Mesenchymal stem cell (in vitro differentiated cells and primary cell): ENCODE measurements at regions not wholly inside any gene's neighbourhood (a gene's known extent, or its start where the extent isn't known, plus 50 kb on each side); places are given as distances from the start of the nearest gene placed in this dataset.

Experiments
- DNase-seq: peaks from one replicate; pipeline ENCODE4 v3.0.0-alpha.2; 2013
- H2AFZ ChIP-seq: one replicate; pipeline ENCODE4 v1.6.1; 2013; ENCODE audit warnings: low read depth, mild to moderate bottlenecking, control low read depth, inconsistent platforms, low read length, moderate library complexity
- H2AK5ac ChIP-seq: 2 replicates; pipeline ENCODE4 v1.6.1; 2013; ENCODE audit warnings: low read length, moderate library complexity, mild to moderate bottlenecking, inconsistent platforms; ENCODE audit not compliant: severe bottlenecking
- H2BK120ac ChIP-seq: one replicate; pipeline ENCODE4 v1.6.1; 2013; ENCODE audit warnings: low read depth, mild to moderate bottlenecking, inconsistent platforms, low read length, moderate library complexity
- H2BK12ac ChIP-seq, 2 experiments: one replicate each; pipeline ENCODE4 v1.6.1; 2013; ENCODE audit warnings: inconsistent platforms in 2 of 2, low read length in 2 of 2, mild to moderate bottlenecking in 2 of 2, moderate library complexity in 2 of 2, control low read depth in 1 of 2
- H2BK15ac ChIP-seq: one replicate; pipeline ENCODE4 v1.6.1; 2013; ENCODE audit warnings: mild to moderate bottlenecking, low read depth, inconsistent platforms; ENCODE audit not compliant: poor library complexity, severe bottlenecking
- H2BK5ac ChIP-seq: 2 replicates; pipeline ENCODE4 v1.6.1; 2013; ENCODE audit warnings: low read depth, mild to moderate bottlenecking, low read length, control low read depth, inconsistent platforms; ENCODE audit not compliant: poor library complexity, severe bottlenecking
- H3K14ac ChIP-seq, 2 experiments: one replicate each; pipeline ENCODE4 v1.6.1; 2013; ENCODE audit warnings: inconsistent platforms in 2 of 2, low read length in 2 of 2, control low read depth in 1 of 2, mild to moderate bottlenecking in 1 of 2, moderate library complexity in 1 of 2
- H3K18ac ChIP-seq, 2 experiments: one replicate each; pipeline ENCODE4 v1.6.1; 2013; ENCODE audit warnings: inconsistent platforms in 2 of 2, low read length in 2 of 2, control low read depth in 1 of 2, low read depth in 1 of 2, mild to moderate bottlenecking in 1 of 2
- H3K23ac ChIP-seq, 2 experiments: one replicate each; pipeline ENCODE4 v1.6.1; 2013; ENCODE audit warnings: inconsistent platforms in 2 of 2, low read length in 2 of 2, mild to moderate bottlenecking in 2 of 2, moderate library complexity in 2 of 2, control low read depth in 1 of 2
- H3K27ac ChIP-seq: 2 replicates; pipeline ENCODE4 v1.5.1; 2013; ENCODE audit warnings: mild to moderate bottlenecking, moderate library complexity, low read length, control low read depth, inconsistent platforms; ENCODE audit not compliant: poor library complexity, severe bottlenecking
- H3K27me3 ChIP-seq, 2 experiments: 2 replicates each; pipeline versions ENCODE4 v1.6.1 to v1.7.0; 2013; ENCODE audit warnings: low read length in 2 of 2, mild to moderate bottlenecking in 2 of 2, moderate library complexity in 2 of 2, control low read depth in 1 of 2, inconsistent platforms in 1 of 2; ENCODE audit not compliant: control insufficient read depth in 1 of 2, insufficient read depth in 1 of 2
- H3K36me3 ChIP-seq, 2 experiments: 2 replicates each; pipeline versions ENCODE4 v1.6.1 to v1.7.0; 2013; ENCODE audit warnings: low read length in 2 of 2, control low read depth in 1 of 2, inconsistent platforms in 1 of 2, low read depth in 1 of 2, mild to moderate bottlenecking in 1 of 2; ENCODE audit not compliant: insufficient read depth in 2 of 2, control insufficient read depth in 1 of 2
- H3K4ac ChIP-seq, 2 experiments: one replicate each; pipeline ENCODE4 v1.6.1; 2013; ENCODE audit warnings: inconsistent platforms in 2 of 2, low read length in 2 of 2, mild to moderate bottlenecking in 2 of 2, moderate library complexity in 2 of 2, control low read depth in 1 of 2, low read depth in 1 of 2
- H3K4me1 ChIP-seq: 2 replicates; pipeline ENCODE4 v1.6.1; 2013; ENCODE audit warnings: low read depth, low read length, control low read depth; ENCODE audit not compliant: control insufficient read depth, insufficient read depth
- H3K4me2 ChIP-seq: 2 replicates; pipeline ENCODE4 v1.6.1; 2013; ENCODE audit warnings: low read length, mild to moderate bottlenecking, inconsistent platforms; ENCODE audit not compliant: poor library complexity, severe bottlenecking
- H3K4me3 ChIP-seq, 2 experiments: 2 replicates each; pipeline versions ENCODE4 v1.5.1 to v1.7.0; 2013; ENCODE audit warnings: low read length in 2 of 2, mild to moderate bottlenecking in 2 of 2, control low read depth in 1 of 2, low read depth in 1 of 2; ENCODE audit not compliant: insufficient read depth in 1 of 2
- H3K79me1 ChIP-seq: replicated peaks from 2 replicates; pipeline ENCODE4 v1.6.1; 2013; ENCODE audit warnings: mild to moderate bottlenecking, control low read depth, low read length, inconsistent platforms; ENCODE audit not compliant: poor library complexity, severe bottlenecking
- H3K9ac ChIP-seq: 2 replicates; pipeline ENCODE4 v1.7.0; 2013; ENCODE audit warnings: mild to moderate bottlenecking, low read length, moderate library complexity
- H3K9me3 ChIP-seq: 2 replicates; pipeline ENCODE4 v1.7.0; 2013; ENCODE audit warnings: mild to moderate bottlenecking, low read length; ENCODE audit not compliant: control insufficient read depth
- H4K8ac ChIP-seq: one replicate; pipeline ENCODE4 v1.6.1; 2013; ENCODE audit warnings: inconsistent platforms, mild to moderate bottlenecking, low read length, moderate library complexity
- H4K91ac ChIP-seq: one replicate; pipeline ENCODE4 v1.6.1; 2013; ENCODE audit warnings: mild to moderate bottlenecking, low read length, inconsistent platforms
- WGBS: methylation state at CpG from one replicate; pipeline ENCODE4 v1.1.7; 2013; ENCODE audit warnings: mixed read lengths; 5-methylcytosine and 5-hydroxymethylcytosine counted together

DNA sequence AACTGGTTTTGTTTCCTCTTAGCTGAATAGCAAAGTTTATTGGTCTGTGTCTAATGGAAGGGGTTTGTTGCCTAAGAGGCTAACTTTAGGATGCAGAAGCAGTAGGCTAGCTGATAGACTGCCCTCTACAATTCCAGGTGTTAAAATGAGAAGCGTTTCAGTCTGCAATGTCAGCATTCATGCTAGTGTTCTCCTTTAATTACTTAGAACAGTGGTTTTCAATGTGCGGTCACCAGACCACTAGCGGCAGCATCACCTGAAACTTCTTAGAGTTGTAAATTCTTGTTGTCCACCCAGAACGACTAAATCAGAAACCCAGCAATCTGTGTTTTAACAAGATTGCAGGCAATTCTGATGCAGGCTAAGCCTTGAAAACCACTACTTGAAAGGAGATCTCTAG is 392.9 kb downstream of the IPMK start:
- Histone ChIP-seq H4K8ac (no peak overlapping the region), H2AK5ac (no peak overlapping the region), H3K18ac (no peak overlapping the region), H2BK5ac (no peak overlapping the region), H4K91ac (no peak overlapping the region), H3K27ac (no peak overlapping the region), H3K36me3 (no peaks in the 10 kb centered on the region), H3K9ac (no peak overlapping the region), H3K27me3 (no peaks in the 10 kb centered on the region), H2BK120ac (no peak overlapping the region), H2AFZ (no peak overlapping the region), H3K4me2 (no peak overlapping the region), H2BK12ac (no peak overlapping the region), H3K4me3 (no peak overlapping the region), H3K4ac (no peak overlapping the region), H3K23ac (no peak overlapping the region), H3K9me3 (no peaks in the 10 kb centered on the region), H3K14ac (no peak overlapping the region), H3K4me1 (no peaks in the 10 kb centered on the region), H2BK15ac (no peak overlapping the region), H3K79me1 (no peaks in the 10 kb centered on the region)
- WGBS = 96% methylated on average over 4 of the region's 4 CpGs
- DNase-seq = no peak

DNA sequence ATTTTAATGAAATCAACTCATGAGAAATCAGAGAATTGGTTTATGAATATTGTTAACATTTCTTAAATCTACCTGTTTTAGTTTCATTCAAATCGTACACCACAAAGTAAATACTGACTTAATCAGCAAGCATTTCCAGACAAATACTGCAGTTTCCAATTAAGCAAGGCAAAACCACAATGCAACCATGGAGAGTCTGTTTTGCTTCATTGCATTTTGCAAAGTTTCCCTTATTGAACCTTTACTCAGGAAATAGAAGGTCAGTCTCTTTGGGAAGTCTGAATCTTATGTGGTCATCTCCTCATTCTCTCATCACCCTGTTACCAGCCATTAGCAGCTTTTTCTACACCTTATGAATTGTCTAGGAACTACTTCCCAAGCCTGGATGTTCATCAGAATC is 400.5 kb downstream of the IPMK start:
- peaks cover 0 to 21% of the 10 kb centered on the region in 2 experiments for H3K27me3 ChIP-seq
- no peaks in the 10 kb centered on the region for H3K36me3 ChIP-seq
- no peak overlapping the region for H2AFZ ChIP-seq
- no peak overlapping the region for H3K18ac ChIP-seq
- H3K27ac ChIP-seq = no peak overlapping the region
- H2BK120ac ChIP-seq = no peak overlapping the region
- H3K9ac ChIP-seq = no peak overlapping the region
- no peak overlapping the region for H4K8ac ChIP-seq
- H3K4me1 ChIP-seq = no peaks in the 10 kb centered on the region
- no peak overlapping the region for H3K14ac ChIP-seq
- H3K9me3 ChIP-seq = no peaks in the 10 kb centered on the region
- H2BK12ac ChIP-seq = no peak overlapping the region
- H2BK5ac ChIP-seq = no peak overlapping the region
- no peak overlapping the region for H3K4me3 ChIP-seq
- no peak for DNase-seq
- H3K4ac ChIP-seq = no peak overlapping the region
- H2AK5ac ChIP-seq = no peak overlapping the region
- 93% methylated on average over 1 of the region's 1 CpG for WGBS
- H3K4me2 ChIP-seq = no peak overlapping the region
- H3K23ac ChIP-seq = no peak overlapping the region
- no peak overlapping the region for H2BK15ac ChIP-seq
- no peak overlapping the region for H4K91ac ChIP-seq
- no peaks in the 10 kb centered on the region for H3K79me1 ChIP-seq

DNA sequence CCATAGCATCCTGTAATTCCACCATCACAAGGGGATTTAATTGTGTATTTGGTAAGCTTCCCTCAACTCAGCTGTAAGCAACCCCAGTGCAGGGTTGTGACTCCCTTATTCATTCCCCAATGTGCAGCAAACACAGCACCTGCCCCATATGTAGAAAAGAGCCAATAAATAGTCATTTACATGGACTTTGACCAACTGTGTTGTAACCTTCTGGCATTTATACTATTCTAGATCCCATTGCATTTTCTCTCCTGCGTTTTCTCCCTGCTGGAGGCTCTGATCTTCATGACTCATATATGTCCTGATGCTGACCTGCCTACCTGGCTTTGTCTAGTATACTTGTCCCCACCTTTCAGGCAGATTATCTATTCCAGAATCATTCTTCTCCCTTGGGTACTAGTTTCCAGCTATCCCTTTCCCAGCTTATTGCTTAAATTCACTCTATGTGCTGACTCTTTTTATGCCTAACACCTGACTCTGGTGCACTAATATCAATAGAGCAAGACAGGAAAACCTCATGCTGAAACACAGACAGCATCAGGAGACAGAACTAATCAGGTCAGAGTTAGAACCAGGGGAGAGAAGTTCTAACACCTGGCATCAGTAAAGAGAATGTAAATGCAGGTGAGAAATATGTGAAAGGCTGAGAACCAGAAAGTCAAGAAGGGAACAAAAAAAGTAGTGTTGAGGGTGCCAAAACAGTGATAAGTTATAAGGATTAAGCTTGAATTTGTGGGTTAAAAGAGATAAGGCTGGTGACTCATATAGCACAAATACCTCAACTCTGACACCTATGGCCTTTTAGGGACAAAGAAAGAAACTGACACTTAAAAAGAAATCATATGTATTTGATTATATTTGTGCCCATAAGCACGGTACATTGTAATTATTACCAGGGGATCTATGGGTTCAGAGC is 402.7 kb downstream of the IPMK start:
- H2BK15ac ChIP-seq = no peak overlapping the region
- no peaks in the 10 kb centered on the region for H3K36me3 ChIP-seq
- H3K23ac ChIP-seq = no peak overlapping the region
- H2BK5ac ChIP-seq = no peak overlapping the region
- H4K8ac ChIP-seq = no peak overlapping the region
- no peaks in the 10 kb centered on the region for H3K79me1 ChIP-seq
- H3K4ac ChIP-seq = no peak overlapping the region
- no peak overlapping the region for H3K14ac ChIP-seq
- no peak overlapping the region for H2AFZ ChIP-seq
- peaks cover 0 to 21% of the 10 kb centered on the region in 2 experiments for H3K27me3 ChIP-seq
- no peak overlapping the region for H2AK5ac ChIP-seq
- DNase-seq = no peak
- no peak overlapping the region for H3K4me2 ChIP-seq
- no peak overlapping the region for H3K9ac ChIP-seq
- H2BK12ac ChIP-seq = no peak overlapping the region
- no peak overlapping the region for H2BK120ac ChIP-seq
- no peak overlapping the region for H3K27ac ChIP-seq
- no peaks in the 10 kb centered on the region for H3K9me3 ChIP-seq
- H3K4me3 ChIP-seq = no peak overlapping the region
- H3K4me1 ChIP-seq = no peaks in the 10 kb centered on the region
- WGBS = 32% methylated on average over 2 of the region's 2 CpGs
- H3K18ac ChIP-seq = no peak overlapping the region
- H4K91ac ChIP-seq = no peak overlapping the region

DNA sequence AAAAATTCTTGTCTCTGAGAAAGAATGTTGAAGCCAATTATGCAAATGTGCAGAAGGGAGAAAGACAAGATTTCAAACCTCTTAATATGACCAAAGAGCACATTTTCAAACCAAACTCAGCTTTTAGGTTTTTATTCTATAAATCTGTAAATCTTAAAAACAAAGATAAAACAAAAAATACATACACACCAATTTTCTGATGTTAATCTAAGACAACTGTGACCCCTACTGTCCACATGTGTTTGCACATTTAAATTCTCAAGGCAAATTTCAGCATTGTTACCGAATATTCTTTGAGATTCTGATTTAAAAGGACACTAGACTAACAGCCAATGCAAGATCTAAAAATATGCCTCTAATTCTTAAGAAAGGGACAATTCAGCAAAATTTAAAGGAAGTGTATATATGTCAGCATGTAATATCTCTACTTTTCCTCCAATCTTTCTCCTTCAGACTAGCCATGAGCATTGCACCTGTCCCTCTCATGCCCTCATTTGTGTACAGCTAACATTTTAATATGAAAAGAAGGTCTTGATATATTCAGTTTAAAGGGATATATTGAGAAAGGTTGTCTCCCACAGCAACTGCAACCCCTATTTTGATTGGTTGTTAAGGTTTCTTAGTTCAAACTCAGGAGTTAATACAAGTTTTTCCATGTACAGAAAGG is 417.9 kb downstream of the IPMK start:
- Histone ChIP-seq H3K9ac (no peak overlapping the region), H3K4me2 (no peak overlapping the region), H3K4me1 (no peaks in the 10 kb centered on the region), H2AFZ (no peak overlapping the region), H3K79me1 (no peaks in the 10 kb centered on the region), H3K23ac (no peak overlapping the region), H3K18ac (no peak overlapping the region), H2BK5ac (no peak overlapping the region), H2BK15ac (no peak overlapping the region), H2BK12ac (no peak overlapping the region), H3K27me3 (no peaks in the 10 kb centered on the region), H3K4me3 (no peak overlapping the region), H3K36me3 (no peaks in the 10 kb centered on the region), H2BK120ac (no peak overlapping the region), H4K8ac (no peak overlapping the region), H3K14ac (no peak overlapping the region), H3K9me3 (no peaks in the 10 kb centered on the region), H3K4ac (no peak overlapping the region), H2AK5ac (no peak overlapping the region), H3K27ac (no peak overlapping the region), H4K91ac (no peak overlapping the region)
- peak; percentile 5 for DNase-seq
- WGBS = no CpG with 5 or more reads among the region's 1 CpG
